ENCODE measurements at regions not wholly inside any gene's neighbourhood (a gene's known extent, or its start where the extent isn't known, plus 50 kb on each side); places are given as distances from the start of the nearest gene placed in this dataset.

DNA sequence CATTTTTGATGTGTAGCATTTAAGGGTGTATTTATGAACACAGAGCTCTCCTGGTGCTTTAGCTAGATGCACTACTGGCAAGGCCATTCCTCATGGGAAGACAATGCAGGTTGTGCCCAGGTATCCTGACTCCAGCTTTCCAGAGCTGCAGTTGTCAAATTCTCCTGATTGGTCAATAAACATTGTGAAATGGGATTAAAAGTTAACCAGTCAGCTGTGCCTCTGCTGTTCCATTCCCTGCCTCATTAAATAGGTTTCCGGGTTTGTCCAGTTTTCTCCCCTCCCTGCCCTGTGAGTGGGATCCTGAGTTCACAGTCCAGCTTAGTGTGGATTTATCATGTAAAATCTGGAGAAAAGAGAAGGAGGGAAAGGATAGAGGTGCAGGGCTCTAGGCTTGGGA lies 207.3 kb downstream of the SQOR start:
- TF ChIP-seq CTCF (conservative IDR thresholded peaks at IDR 0.05; ENCODE audit: low read length): no peak
- TF ChIP-seq EZH2phosphoT487 (IDR thresholded peaks at IDR 0.05; ENCODE audit: borderline replicate concordance, low read depth, low read length): no peak

Measured in OCI-LY7 (cell line).